A673 (cell line): ENCODE measurements at regions not wholly inside any gene's neighbourhood (a gene's known extent, or its start where the extent isn't known, plus 50 kb on each side); places are given as distances from the start of the nearest gene placed in this dataset.
"Not testable (repeated sequence)": the region's sequence is repeated elsewhere in the genome, so short reads cannot be mapped to it uniquely, and the experiment has no call there.

ENCODE experiments used
- BruUV-seq: library from RNA; stranded (reverse); fragments of 400-500 nt; replicated peaks from 2 replicates; lab custom pipeline; 2021; lab: Mats Ljungman, UMichigan
- CTCF ChIA-PET: fragments of 300-600 bp; sonication (Branson Sonifier 250); formaldehyde crosslinking; loops from one replicate; lab custom pipeline; 2022; ENCODE audit warnings: antibody characterized with exemption; lab: Charles Lee
- POLR2A ChIA-PET: fragments of 300-600 bp; sonication (Branson Sonifier 250); formaldehyde crosslinking; loops from one replicate; lab custom pipeline; 2022; ENCODE audit warnings: antibody characterized with exemption; ENCODE audit not compliant: low non-redundant PET; lab: Charles Lee
- DNase-seq: peaks from one replicate; pipeline ENCODE4 v3.0.0-alpha.2; 2015; ENCODE audit warnings: low spot score
- H3K27ac ChIP-seq: fragments of 200-600 bp; sonication (generic); 2 replicates; pipeline ENCODE4 v1.5.1; 2016; ENCODE audit warnings: mixed run types, low read depth, mild to moderate bottlenecking, mixed read lengths, antibody characterized with exemption, low read length; ENCODE audit not compliant: poor library complexity, severe bottlenecking
- H3K27me3 ChIP-seq: fragments of 200-600 bp; sonication (generic); replicated peaks from 2 replicates; pipeline ENCODE4 v1.6.1; 2017; ENCODE audit warnings: mixed run types, low read depth, mild to moderate bottlenecking, mixed read lengths, antibody characterized with exemption, low read length; ENCODE audit not compliant: insufficient read depth, poor library complexity
- H3K36me3 ChIP-seq: fragments of 200-600 bp; sonication (generic); 2 replicates; pipeline ENCODE4 v1.6.1; 2016; ENCODE audit warnings: mixed run types, mild to moderate bottlenecking, mixed read lengths, antibody characterized with exemption, low read length; ENCODE audit not compliant: insufficient read depth, poor library complexity, severe bottlenecking
- H3K4me1 ChIP-seq: fragments of 200-600 bp; sonication (generic); 2 replicates; pipeline ENCODE4 v1.6.1; 2017; ENCODE audit warnings: mixed run types, mild to moderate bottlenecking, mixed read lengths, antibody characterized with exemption, low read length; ENCODE audit not compliant: insufficient read depth, poor library complexity, severe bottlenecking
- H3K4me3 ChIP-seq: fragments of 200-600 bp; sonication (generic); 2 replicates; pipeline ENCODE4 v1.5.1; 2016; ENCODE audit warnings: low read depth, mixed run types, mild to moderate bottlenecking, mixed read lengths, low read length; ENCODE audit not compliant: poor library complexity, severe bottlenecking
- H3K9me3 ChIP-seq: fragments of 200-600 bp; sonication (generic); 2 replicates; pipeline ENCODE4 v1.6.1; 2016; ENCODE audit warnings: mixed run types, low read depth, mild to moderate bottlenecking, mixed read lengths, antibody characterized with exemption, low read length; ENCODE audit not compliant: poor library complexity, severe bottlenecking
- CTCF ChIP-seq: fragments of 300-800, 200-600 bp; sonication (generic); conservative IDR thresholded peaks from 2 replicates; pipeline ENCODE4 v1.5.1; 2017; ENCODE audit warnings: low read depth, mild to moderate bottlenecking, antibody characterized with exemption, low read length, moderate library complexity, mixed read lengths
- EZH2 ChIP-seq: fragments of 200-600 bp; sonication (generic); IDR thresholded peaks from 2 replicates; pipeline ENCODE4 v1.6.1; 2017; ENCODE audit warnings: borderline replicate concordance, low read depth, mild to moderate bottlenecking, mixed read lengths, antibody characterized with exemption, low read length; ENCODE audit not compliant: poor library complexity, severe bottlenecking
- intact Hi-C: fragments of 100-400 bp; cut with micrococcal nuclease; formaldehyde crosslinking; loops from one replicate; pipeline ENCODE4 v1.10.0; 2022; ENCODE audit not compliant: unreplicated experiment

- TF ChIP-seq CTCF (no peak), EZH2 (no peak)
- intact Hi-C loops, result no loop called here
- H3K9me3 ChIP-seq, result no peaks in the 10 kb centered on the region
- H3K4me1 ChIP-seq, result peaks cover 7% of the 10 kb centered on the region
- BruUV-seq, result no TSS peak
- no peak for DNase-seq
- H3K27ac ChIP-seq, result no peak overlapping the region
- no peaks in the 10 kb centered on the region for H3K27me3 ChIP-seq
- H3K36me3 ChIP-seq, result no peaks in the 10 kb centered on the region
- CTCF ChIA-PET, result no interaction called here
- POLR2A ChIA-PET, result no interaction called here
- no peak overlapping the region for H3K4me3 ChIP-seq
Observed at GRCh38 chr2:37573451-37574388, 97.7 kb downstream of the CDC42EP3 start.

GRCh38 chr2:37575780-37576179, 95.7 kb downstream of the CDC42EP3 start:
- Histone ChIP-seq H3K27ac (no peak overlapping the region), H3K4me1 (peaks cover 7% of the 10 kb centered on the region), H3K9me3 (no peaks in the 10 kb centered on the region), H3K27me3 (no peaks in the 10 kb centered on the region), H3K4me3 (no peak overlapping the region), H3K36me3 (no peaks in the 10 kb centered on the region)
- TF ChIP-seq CTCF (0 out of 2 replicates have a peak, but pooled peaks have one; percentile 21), EZH2 (no peak)
- DNase-seq, result no peak
- no TSS peak for BruUV-seq
- POLR2A ChIA-PET, result no interaction called here
- intact Hi-C loops, result no loop called here
- CTCF ChIA-PET, result no interaction called here

GRCh38 chr2:37576194-37576593, 95.2 kb downstream of the CDC42EP3 start:
- H3K9me3 ChIP-seq, H3K36me3 ChIP-seq, POLR2A ChIA-PET, intact Hi-C loops, H3K27ac ChIP-seq, CTCF ChIA-PET, BruUV-seq, DNase-seq, H3K4me1 ChIP-seq, H3K27me3 ChIP-seq, H3K4me3 ChIP-seq: not testable (repeated sequence)

GRCh38 chr2:37576831-37577230, 94.6 kb downstream of the CDC42EP3 start:
- TF ChIP-seq CTCF (no peak), EZH2 (no peak)
- no peaks in the 10 kb centered on the region for H3K36me3 ChIP-seq
- H3K27ac ChIP-seq, result no peak overlapping the region
- H3K4me3 ChIP-seq, result no peak overlapping the region
- no TSS peak for BruUV-seq
- intact Hi-C loops, result no loop called here
- H3K9me3 ChIP-seq, result no peaks in the 10 kb centered on the region
- ChIA-PET POLR2A (no interaction called here), CTCF (no interaction called here)
- no peak for DNase-seq
- no peaks in the 10 kb centered on the region for H3K27me3 ChIP-seq
- peaks cover 1% of the 10 kb centered on the region for H3K4me1 ChIP-seq
